Lung (tissue), 11 donors: ENCODE measurements at regions not wholly inside any gene's neighbourhood (a gene's known extent, or its start where the extent isn't known, plus 50 kb on each side); places are given as distances from the start of the nearest gene placed in this dataset.

Experiments used
- ATAC-seq: fragments of 200-7000 bp; cut with Tn5 transposase; one replicate; pipeline ENCODE4 v1.9.1; 2020; ENCODE audit warnings: moderate number of reproducible peaks; ENCODE audit not compliant: insufficient read depth, low FRiP score
- DNase-seq, 3 donors: peaks; one replicate each; pipeline ENCODE4 v3.0.0-alpha.2; 2013 to 2017
- H3K27ac ChIP-seq, 2 donors: one replicate each; pipeline ENCODE4 v1.5.1; 2013; ENCODE audit warnings: mild to moderate bottlenecking in 2 of 2, moderate library complexity in 2 of 2, control low read depth in 1 of 2, inconsistent platforms in 1 of 2, low read depth in 1 of 2, low read length in 1 of 2
- H3K27me3 ChIP-seq, 3 donors: one replicate each; pipeline ENCODE4 v1.5.1; 2013; ENCODE audit warnings: low read length in 2 of 3; ENCODE audit not compliant: control insufficient read depth in 3 of 3, insufficient read depth in 3 of 3
- H3K36me3 ChIP-seq, 4 donors: one replicate each; pipeline ENCODE4 v1.5.1; 2013; ENCODE audit warnings: low read length in 4 of 4, mild to moderate bottlenecking in 1 of 4, moderate library complexity in 1 of 4; ENCODE audit not compliant: control insufficient read depth in 4 of 4, insufficient read depth in 4 of 4
- H3K4me1 ChIP-seq, 5 donors: one replicate each; pipeline ENCODE4 v1.5.1; 2013; ENCODE audit warnings: low read length in 5 of 5, mild to moderate bottlenecking in 2 of 5, moderate library complexity in 1 of 5; ENCODE audit not compliant: control insufficient read depth in 5 of 5, insufficient read depth in 5 of 5
- H3K4me3 ChIP-seq: one replicate; pipeline ENCODE4 v1.5.1; 2013; ENCODE audit warnings: mild to moderate bottlenecking, control low read depth, moderate library complexity
- H3K9ac ChIP-seq, 2 donors: one replicate each; pipeline ENCODE4 v1.5.1; 2013; ENCODE audit warnings: low read length in 2 of 2, control low read depth in 1 of 2; ENCODE audit not compliant: insufficient read depth in 1 of 2
- H3K9me3 ChIP-seq, 4 donors: one replicate each; pipeline ENCODE4 v1.5.1; 2013; ENCODE audit warnings: low read length in 3 of 4, mild to moderate bottlenecking in 1 of 4, moderate library complexity in 1 of 4; ENCODE audit not compliant: control insufficient read depth in 4 of 4, insufficient read depth in 3 of 4
- CTCF ChIP-seq: IDR thresholded peaks from 2 replicates; pipeline ENCODE4 v1.5.1; 2012; ENCODE audit warnings: mild to moderate bottlenecking; ENCODE audit errors: control extremely low read depth, extremely low read depth
- WGBS, 2 donors: extraction: QIAGEN DNeasy Blood & Tissue Kit; methylation state at CpG; one replicate each; pipeline ENCODE4 v1.1.7; 2013; 5-methylcytosine and 5-hydroxymethylcytosine counted together
- donor health status: control.
- donor health status: control.
- donor health status: Bipolar disorder and iron deficiency.
- donor health status: healthy.
- donor health status: DM: yes; HTN: yes; CAD: no.

GRCh38 chr9:1340390-1340789 is 290.2 kb downstream of the DMRT2 start:
- no peak for TF ChIP-seq CTCF
- Histone ChIP-seq H3K4me3 (no peak overlapping the region), H3K9ac (no peak overlapping the region), H3K27me3 (no peaks in the 10 kb centered on the region), H3K27ac (no peak overlapping the region), H3K36me3 (no peaks in the 10 kb centered on the region), H3K9me3 (no peaks in the 10 kb centered on the region), H3K4me1 (no peaks in the 10 kb centered on the region)
- no peak for ATAC-seq
- DNase-seq, result peak in 2 of 3 donors; percentile 43 to 64

GRCh38 chr9:1353291-1353690 is 303.1 kb downstream of the DMRT2 start:
- ATAC-seq (no peak), DNase-seq (no peak)
- Histone ChIP-seq H3K4me1 (peaks cover 0 to 3% (median 0%) of the 10 kb centered on the region in 5 donors), H3K36me3 (no peaks in the 10 kb centered on the region), H3K27me3 (no peaks in the 10 kb centered on the region), H3K9ac (no peak overlapping the region), H3K27ac (no peak overlapping the region), H3K9me3 (no peaks in the 10 kb centered on the region), H3K4me3 (no peak overlapping the region)
- TF ChIP-seq CTCF, result no peak
- WGBS, 2 donors, result 75 to 84% methylated on average over 3 of the region's 3 CpGs

GRCh38 chr9:1354086-1354485 is 303.9 kb downstream of the DMRT2 start:
- WGBS, 2 donors, result 63 to 90% methylated on average over 5 of the region's 5 CpGs
- ATAC-seq, result no peak
- no peaks in the 10 kb centered on the region for H3K9me3 ChIP-seq
- peaks cover 0 to 3% (median 0%) of the 10 kb centered on the region in 5 donors for H3K4me1 ChIP-seq
- no peak for DNase-seq
- TF ChIP-seq CTCF, result no peak
- no peaks in the 10 kb centered on the region for H3K27me3 ChIP-seq
- H3K27ac ChIP-seq, result no peak overlapping the region
- no peak overlapping the region for H3K4me3 ChIP-seq
- no peaks in the 10 kb centered on the region for H3K36me3 ChIP-seq
- no peak overlapping the region for H3K9ac ChIP-seq

GRCh38 chr9:1354606-1355005 is 304.4 kb downstream of the DMRT2 start:
- no peak overlapping the region for H3K4me3 ChIP-seq
- H3K4me1 ChIP-seq, result peaks cover 0 to 3% (median 0%) of the 10 kb centered on the region in 5 donors
- H3K27me3 ChIP-seq, result no peaks in the 10 kb centered on the region
- ATAC-seq (no peak), DNase-seq (no peak)
- no peak overlapping the region for H3K9ac ChIP-seq
- 87 to 95% methylated on average over 4 of the region's 4 CpGs for WGBS, 2 donors
- H3K27ac ChIP-seq, result no peak overlapping the region
- H3K36me3 ChIP-seq, result no peaks in the 10 kb centered on the region
- no peaks in the 10 kb centered on the region for H3K9me3 ChIP-seq
- TF ChIP-seq CTCF, result no peak
